Left renal cortex interstitium (tissue), 4 donors: ENCODE measurements at regions not wholly inside any gene's neighbourhood (a gene's known extent, or its start where the extent isn't known, plus 50 kb on each side); places are given as distances from the start of the nearest gene placed in this dataset.
"Not testable (repeated sequence)": the region's sequence is repeated elsewhere in the genome, so short reads cannot be mapped to it uniquely, and the experiment has no call there.

ENCODE experiments used
- DNase-seq, 4 donors: peaks; one replicate each; pipeline ENCODE4 v3.0.0-alpha.2; 2013; ENCODE audit warnings: low read depth in 4 of 4, low spot score in 2 of 4, missing footprints in 1 of 4

DNA sequence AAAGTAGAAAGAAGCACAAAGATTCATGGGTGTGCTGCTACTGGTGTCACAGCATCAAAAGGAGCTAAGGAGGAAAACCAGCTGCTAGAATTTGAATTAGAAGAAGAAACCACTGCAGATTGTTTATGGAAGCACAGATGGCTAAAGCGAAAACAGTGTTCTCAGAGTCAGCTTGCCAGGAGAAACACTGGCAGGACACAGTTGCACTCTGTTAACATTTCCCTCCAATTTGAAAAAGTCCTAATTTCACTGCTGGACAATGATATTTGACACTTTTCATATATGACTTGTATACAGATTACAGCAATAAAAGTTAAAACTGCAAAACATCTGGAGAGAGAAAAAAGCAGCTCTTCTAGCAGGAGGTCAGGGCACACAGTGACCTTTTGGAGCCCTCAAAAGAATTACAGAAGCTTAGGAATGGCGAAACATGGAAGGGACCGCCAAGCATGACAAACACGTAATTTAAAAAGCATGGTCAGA is 314.5 kb downstream of the COL12A1 start:
- DNase-seq, result peak in 3 of 4 donors; percentile 47 to 62 (median 58)

DNA sequence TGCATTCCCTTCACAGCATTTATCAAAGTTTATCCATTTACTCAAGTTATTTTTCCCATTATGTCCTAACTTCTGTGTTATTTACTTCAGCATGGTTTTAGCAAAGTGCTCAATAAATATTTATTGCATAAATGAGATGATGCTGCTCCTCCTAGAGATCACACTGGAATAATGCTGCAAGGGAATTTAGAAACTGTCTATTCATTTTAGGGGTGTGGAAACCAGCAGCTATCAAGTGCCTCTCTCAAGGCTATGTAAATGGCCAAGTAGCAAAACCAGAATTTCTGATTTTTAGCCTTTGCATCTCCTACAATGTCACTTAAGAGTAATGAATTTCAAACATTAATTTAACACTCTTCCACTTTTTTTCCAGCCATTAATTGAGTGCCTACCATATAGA is 316.2 kb downstream of the COL12A1 start:
- no peak for DNase-seq

DNA sequence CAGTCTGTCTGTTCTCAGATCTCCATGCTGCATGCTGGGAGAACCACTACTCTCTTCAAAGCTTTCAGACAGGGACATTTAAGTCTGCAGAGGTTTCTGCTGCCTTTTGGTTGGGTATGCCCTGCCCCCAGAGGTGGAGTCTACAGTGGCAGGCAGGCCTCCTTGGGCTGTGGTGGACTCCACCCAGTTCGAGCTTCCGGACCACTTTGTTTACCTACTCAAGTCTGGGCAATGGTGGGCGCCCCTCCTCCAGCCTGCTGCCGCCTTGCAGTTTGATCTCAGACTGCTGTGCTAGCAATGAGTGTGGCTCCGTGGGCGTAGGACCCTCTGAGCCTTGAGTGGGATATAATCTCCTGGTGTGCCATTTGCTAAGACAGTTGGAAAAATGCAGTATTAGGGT is 317.1 kb downstream of the COL12A1 start:
- not testable (repeated sequence) for DNase-seq

DNA sequence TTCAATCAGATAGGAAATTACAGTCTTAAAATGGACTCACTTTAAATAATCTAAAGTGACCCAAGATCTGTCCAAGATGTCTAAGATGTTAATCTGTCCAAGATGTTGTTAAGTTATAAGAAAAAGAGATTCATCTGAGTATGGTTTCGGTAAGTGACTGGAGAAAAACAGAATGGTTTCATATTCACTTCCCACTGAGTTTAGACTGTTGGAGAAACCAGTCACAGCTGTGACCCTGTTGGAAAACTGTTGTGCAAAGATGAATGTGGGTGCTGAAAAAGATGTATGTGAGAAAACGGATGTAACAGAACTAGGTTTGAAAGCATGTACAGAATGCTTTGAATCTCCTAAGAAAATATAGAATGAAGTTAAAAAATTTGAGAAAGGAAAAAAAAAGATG is 325.9 kb downstream of the COL12A1 start:
- DNase-seq, result no peak

DNA sequence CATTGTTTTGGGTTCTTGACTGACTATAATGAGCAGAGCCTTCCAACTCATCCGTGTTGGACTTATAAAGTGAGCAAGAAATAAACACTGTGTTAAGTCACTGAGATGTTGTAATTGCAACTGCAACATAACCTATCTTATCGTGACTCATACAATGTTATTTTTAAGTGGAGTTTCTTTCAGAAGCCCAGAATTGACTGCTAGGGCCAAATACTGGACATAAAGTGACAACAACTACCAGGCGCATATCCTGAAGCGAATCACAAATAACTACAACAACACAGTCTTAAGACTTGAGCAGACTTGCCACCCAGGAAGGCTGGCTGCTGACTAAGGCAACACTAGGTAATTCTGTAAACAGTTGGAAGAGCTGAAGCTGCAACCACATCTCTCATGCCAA is 326.6 kb downstream of the COL12A1 start:
- no peak for DNase-seq

DNA sequence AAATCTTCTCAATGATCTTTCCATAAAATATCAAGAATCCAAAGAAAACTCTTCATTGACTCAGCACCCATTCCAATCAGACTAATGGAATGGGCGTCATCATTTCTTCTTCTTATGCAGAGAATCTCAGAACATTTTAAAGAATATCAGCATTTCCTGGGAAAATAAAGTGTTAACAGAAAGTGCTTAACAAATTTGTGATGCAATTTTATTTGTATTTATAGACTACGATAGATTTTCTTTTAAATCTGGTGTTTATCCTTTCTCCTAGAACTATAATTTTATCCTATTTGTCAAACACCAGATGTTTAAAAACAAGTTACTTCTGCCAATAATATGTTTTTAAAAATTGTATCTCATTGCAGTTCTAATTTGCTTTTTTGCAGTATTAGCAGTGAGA is 330.7 kb downstream of the COL12A1 start:
- no peak for DNase-seq

DNA sequence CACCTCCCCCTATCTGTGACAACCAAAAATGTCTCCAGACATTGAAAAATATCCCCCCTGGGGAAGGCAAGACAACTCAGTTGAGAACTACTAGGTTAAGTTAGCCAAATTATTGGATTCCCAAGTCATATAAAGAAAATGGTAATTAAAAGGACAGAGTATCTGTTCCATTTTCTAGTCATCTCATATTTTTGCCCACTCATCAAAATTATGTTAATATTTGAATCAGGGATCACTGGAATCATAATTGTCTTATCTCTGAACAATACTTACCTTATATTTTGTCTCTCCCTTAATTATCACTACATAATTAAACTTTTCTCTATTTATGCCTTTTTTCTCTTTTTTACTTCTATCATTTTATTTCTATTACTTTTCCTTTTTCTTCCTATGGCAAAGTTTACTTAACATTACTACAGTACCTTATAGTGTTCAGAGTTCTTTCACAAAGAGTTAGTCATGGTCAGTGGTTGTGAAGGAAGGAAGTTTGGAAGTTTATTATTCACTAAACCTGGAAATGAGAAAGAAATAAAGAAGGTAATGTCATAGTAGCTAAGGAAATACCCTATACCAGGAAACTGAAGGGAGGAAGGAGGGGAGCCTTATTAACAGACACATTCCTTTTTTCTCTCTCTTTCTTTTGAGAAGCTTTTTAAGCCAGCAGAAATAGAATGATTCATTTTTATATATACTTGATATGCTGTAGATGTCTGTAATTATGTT is 332.9 kb downstream of the COL12A1 start:
- no peak for DNase-seq

DNA sequence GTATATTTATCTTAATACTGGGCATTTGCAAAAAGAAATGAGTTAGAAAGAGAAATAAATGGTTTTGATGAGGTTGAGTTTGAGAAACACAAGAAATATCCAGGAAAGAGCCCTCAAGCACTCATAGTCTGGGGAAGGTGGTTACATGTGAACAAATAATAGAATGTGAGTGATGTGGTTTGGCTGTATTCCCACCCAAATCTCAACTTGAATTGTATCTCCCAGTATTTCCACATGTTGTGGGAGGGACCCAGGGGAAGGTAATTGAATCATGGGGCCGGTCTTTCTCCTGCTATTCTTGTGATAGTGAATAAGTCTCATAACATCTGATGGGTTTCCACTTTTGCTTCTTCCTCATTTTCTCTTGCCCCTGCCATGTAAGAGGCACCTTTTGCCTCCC is 334.1 kb downstream of the COL12A1 start:
- DNase-seq, result no peak

DNA sequence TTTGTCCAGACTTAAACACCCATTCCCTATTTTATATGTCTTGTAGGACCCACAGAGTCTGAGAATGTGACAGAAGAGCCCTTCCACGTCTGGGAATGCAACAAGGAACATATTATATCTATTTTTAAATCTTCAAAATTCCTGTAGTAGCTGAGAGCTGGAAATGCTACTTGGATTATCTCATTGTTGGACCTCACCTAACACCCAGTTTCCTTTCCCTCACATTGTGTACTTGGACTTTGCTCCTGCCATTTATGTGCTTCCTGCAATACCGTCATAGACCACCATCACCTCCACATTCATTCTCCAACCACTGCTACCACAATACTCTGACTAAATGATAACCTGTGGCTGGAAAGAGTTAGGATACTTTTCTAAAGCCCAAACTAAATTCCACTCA is 335.4 kb downstream of the COL12A1 start:
- no peak for DNase-seq

DNA sequence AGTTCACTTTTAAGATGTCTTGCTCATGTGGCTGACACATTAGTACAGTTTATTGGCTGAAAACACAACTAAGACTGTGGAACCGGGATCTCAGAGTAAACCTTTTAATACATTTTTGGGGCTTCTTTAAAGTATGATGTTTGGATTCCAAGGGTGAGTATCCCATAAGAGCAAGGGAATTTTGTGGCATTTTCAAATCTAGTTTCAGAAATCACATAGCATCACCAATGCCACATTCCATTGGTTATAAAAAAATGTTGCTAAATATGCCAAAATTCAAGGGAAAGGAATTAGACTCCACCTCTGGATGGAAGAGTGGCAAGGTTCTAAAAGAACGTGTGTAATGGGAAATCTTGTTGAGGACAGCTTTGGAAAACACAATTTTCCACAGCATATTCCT is 338.6 kb downstream of the COL12A1 start:
- no peak for DNase-seq

DNA sequence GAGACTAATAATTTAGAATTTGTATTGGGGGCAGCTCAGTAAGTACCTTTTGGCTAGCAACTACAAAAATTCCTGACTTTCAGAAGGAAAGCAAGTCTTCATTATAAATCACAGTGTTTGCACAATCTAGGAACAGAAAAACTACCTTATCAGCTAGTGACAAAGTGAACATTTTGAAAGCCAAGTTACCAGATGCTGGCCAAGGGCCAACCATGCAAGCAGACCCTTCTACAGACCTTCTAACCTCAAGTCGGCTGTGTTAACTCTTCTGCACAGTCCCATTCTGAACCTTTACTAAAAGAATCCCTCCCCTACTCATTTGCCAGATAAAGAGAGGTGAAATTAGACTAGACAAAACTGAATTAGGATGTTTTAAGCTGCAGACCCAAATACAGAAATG is 341.9 kb downstream of the COL12A1 start:
- DNase-seq, result no peak

DNA sequence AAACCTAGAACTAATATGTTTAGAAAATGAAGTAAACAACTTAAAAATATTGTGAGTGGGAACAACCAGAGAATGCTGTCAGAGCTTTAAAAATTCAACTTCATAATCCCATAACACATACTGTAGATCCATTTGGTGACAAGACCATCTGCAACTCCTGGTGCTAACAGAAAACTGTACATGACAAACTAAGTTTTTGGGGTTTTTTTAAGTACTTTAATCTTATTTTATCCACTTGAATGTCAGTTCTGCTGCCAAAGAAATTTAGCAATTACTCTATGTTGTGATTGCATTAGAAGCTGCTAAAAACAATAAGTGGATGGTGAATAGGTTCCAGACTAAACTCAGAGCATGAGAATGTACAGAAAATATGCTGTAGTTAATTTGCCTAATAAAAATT is 345.4 kb downstream of the COL12A1 start:
- no peak for DNase-seq

DNA sequence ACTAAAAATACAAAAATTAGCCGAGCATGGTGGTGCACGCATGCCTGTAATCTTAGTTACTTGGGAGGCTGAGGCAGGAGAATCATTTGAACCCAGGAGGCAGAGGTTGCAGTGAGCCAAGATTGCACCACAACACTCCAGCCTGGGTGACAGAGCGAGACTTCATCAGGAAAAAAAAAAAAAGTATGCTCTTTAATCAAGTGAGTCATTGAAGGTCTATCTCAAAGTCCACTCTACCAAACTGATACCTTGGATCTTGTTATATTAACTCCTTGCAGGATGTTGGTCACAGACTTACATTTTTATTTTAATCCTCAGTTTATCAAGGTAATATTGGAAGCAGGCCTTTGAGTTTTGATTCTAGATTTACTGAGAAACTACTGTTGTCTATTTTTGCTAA is 348.7 kb downstream of the COL12A1 start:
- no peak for DNase-seq

DNA sequence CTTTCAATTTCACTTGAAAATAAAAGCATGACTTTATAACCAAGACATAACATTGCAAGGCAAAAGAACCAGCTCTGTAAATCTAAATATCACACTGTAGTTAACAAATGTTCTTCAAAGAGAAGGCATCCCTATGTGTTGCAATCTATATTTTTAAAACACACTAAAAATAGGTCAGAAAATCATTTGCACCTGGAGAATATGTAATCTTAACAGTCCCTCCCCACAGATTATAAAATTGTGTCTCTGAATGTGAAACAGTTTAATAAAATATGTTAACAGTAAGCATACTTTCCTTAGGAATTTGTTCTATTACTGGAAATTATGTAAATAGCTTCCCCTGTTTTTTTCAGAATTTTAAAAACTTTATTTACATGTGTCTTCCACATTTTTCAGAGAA is 351.9 kb downstream of the COL12A1 start:
- DNase-seq, result no peak

DNA sequence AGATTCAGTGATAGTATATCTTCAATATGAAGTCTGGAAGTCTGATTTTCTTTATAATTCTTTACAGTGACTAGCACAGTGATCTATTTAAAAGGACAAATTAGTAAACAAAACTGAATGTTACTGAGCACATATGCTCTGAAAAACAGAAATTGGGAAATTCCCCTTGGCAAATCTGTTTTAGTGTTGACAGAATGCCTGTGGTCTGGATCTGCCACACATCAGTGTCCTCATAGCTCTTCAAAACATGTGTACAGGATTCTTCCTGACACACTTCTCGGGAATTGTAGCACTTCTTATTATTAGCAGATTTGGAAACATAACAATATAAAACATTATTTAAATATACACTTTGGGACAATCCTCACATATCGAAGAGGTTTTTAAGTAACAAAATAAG is 354.3 kb downstream of the COL12A1 start:
- no peak for DNase-seq

DNA sequence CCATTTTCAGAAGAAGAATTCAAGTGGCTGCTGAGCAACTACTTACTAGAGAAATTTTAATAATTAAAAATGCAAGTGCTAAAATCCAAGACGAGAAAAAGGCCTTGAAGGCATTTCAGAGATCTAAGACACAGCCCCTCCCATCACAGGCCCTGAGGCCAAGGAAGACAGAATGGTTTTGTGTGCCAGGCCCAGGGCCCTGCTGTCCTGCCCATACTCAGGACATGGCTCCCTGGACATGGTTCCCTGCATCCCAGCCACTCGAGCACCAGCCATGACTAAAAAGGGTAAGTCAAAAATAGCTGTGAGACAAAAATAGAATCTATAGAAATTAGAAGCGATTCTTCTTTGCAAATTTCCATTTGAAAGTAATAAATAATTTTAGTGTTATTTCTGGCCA is 364.9 kb downstream of the COL12A1 start:
- DNase-seq, result no peak

DNA sequence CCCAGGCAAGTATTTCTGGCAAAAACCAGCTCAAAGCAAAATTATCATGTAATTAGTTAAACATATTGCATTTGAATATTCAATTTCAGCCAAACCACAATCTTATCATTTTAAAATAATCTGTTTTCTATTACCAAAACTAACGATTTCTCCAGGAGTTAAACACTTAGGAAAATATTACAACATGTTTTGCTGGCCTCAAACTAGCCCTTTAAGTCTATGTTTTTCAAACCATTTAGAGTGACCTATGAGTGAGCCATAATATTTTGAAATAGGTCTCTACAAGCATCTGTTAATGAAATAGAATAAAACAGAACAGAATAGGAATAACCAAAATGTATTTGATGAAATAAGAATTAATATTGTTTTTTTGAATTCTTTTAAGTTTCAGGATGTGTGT is 370.9 kb downstream of the COL12A1 start:
- no peak for DNase-seq

DNA sequence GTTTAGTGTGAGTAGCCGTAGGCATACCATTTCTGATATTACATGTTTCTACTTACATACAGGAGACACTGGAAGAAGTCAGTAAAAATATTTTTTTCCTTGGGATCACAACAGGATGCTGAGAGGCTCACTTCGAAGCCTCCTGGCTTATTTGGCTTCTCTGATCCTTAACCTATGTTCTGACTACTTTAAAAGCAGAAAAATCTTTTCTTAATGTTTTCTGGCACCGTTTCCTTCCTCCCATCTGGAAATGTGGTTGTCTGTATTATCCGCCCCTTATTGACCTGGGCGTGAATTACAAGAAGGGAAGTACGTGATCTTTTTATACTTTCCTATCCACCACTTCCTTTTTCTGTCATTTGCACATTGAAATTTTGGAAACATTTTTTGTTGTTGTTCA is 379.6 kb downstream of the COL12A1 start:
- DNase-seq, result no peak

DNA sequence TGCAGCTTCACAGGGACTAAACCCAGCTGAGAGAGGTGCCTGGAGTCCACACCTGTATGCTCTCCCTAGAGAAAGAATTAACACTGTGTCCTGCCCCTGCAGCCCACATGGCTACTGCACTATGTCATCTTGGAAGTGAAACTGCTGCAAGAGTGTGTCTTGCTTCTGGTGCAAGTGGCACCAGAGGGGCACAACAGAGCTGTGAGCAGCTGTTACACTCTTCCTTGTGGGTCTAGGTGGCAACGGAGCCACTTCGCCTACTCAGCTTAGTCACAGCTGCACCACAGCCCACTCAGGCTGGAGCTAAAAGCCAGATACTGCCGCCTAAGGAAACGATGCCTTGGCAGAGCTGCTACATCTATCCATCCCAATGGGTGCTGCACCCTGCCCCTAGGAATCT is 391.4 kb downstream of the COL12A1 start:
- no peak for DNase-seq

DNA sequence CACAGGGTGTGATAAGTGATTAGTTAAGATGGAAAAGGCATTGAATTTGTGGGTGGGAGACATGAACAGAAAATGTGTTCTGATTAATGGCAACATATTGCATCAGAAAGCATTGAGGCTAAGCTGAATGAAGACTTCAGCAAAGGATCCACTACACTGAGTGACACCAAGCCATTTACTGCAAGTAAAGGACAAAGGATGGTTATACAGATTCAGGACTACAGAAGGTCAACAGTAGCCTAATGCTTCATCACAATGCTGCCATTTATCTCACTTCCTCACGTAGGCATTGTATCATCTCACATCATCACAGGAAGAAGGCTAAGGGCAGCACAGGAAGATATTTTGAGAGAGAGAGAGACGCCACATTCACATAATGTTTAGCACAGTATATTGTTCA is 398.2 kb downstream of the COL12A1 start:
- no peak for DNase-seq

DNA sequence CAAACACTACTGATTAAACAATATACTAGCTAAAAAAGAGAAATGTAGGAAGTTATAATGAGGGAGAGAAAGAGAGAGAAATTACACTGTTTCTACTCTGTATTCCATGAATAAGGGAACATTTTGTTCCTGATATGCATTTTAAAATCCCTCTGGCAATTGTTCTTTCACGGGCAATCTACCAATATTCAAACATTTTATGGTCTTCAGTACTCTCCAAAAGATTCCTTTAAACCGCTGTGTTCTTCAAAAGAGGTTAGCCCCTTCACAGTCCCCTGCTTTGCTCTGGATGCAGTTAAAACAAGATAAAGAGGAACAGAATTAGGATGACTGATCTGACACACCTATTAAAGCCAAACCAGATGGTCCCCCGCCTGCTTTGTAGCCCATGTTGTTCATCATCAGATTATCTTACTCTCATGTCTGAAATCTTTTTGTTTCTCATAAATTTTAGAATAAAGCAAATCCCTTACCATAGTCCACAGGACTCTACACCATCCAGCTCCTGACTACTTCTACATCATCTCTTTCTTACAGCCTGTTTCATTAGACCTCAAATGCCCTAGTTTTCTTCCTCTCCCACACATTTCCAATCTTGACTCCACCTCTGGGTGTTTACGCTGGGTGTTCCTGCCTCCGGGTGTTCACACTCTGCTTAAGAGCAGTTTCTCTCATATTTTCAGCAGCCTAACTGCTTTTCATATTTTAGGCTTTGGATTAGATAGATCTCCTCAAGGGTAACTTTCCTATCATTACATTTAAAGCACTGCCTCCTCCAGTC is 399.7 kb downstream of the COL12A1 start:
- no peak for DNase-seq

DNA sequence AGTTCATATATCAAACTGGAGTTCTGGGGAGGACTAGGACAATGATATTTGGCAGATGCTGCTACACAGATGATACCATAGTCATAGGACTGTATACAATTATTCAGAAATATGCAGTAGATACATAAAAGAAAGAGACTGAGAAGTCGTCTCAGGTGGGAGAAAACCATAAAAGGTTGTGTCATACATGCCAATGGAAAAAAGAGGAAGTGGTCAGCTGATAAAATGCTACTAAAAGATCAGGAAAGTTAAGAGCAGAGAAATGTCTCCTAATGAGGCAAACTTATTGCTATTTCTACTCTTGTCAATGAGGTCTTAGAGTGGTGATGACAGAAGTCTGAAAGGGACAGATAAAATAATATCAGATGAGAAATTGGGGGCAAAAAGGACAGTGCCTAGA is 407.6 kb downstream of the COL12A1 start:
- no peak for DNase-seq
